ENCODE measurements at regions not wholly inside any gene's neighbourhood (a gene's known extent, or its start where the extent isn't known, plus 50 kb on each side); places are given as distances from the start of the nearest gene placed in this dataset.

DNA sequence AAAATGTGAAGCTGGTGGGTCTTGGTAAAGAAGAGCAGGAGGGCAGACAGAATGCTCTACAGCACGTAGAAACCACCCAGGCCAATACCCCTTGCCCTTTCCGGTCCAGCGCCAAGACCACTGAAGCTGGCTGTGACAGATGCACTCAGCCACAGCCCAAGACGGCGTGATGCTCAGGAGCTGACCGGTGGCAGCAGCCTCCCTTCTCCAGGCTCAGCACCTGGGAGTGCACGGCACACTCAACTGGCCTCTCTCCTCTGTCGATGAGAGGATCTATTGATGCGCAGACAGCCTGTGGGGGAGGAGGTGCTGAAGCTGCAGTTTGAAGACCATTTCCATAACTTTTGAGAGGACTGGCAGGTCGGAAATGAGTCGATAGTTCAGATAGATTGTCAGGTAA lies 141.0 kb upstream of the MYT1L start:
- TF ChIP-seq HNF4G (IDR thresholded peaks at IDR 0.05): no peak
- TF ChIP-seq SP1 (IDR thresholded peaks at IDR 0.05): no peak
- TF ChIP-seq HNF4A (conservative IDR thresholded peaks at IDR 0.05): no peak
- no peak for TF ChIP-seq FOXA1 (IDR thresholded peaks at IDR 0.05)
- TF ChIP-seq, protein P1, sequence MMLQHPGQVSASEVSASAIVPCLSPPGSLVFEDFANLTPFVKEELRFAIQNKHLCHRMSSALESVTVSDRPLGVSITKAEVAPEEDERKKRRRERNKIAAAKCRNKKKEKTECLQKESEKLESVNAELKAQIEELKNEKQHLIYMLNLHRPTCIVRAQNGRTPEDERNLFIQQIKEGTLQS (IDR thresholded peaks at IDR 0.05): no peak
- TF ChIP-seq, protein P2, sequence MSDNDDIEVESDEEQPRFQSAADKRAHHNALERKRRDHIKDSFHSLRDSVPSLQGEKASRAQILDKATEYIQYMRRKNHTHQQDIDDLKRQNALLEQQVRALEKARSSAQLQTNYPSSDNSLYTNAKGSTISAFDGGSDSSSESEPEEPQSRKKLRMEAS (IDR thresholded peaks at IDR 0.05): no peak
- TF ChIP-seq, protein P3, sequence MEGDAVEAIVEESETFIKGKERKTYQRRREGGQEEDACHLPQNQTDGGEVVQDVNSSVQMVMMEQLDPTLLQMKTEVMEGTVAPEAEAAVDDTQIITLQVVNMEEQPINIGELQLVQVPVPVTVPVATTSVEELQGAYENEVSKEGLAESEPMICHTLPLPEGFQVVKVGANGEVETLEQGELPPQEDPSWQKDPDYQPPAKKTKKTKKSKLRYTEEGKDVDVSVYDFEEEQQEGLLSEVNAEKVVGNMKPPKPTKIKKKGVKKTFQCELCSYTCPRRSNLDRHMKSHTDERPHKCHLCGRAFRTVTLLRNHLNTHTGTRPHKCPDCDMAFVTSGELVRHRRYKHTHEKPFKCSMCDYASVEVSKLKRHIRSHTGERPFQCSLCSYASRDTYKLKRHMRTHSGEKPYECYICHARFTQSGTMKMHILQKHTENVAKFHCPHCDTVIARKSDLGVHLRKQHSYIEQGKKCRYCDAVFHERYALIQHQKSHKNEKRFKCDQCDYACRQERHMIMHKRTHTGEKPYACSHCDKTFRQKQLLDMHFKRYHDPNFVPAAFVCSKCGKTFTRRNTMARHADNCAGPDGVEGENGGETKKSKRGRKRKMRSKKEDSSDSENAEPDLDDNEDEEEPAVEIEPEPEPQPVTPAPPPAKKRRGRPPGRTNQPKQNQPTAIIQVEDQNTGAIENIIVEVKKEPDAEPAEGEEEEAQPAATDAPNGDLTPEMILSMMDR (IDR thresholded peaks at IDR 0.05; ENCODE audit: low read depth, low read length, missing input control): no peak
- TF ChIP-seq GABPA (IDR thresholded peaks at IDR 0.05 in 1 of 2, conservative IDR thresholded peaks at IDR 0.05 in 1 of 2): no peak
- no peak for TF ChIP-seq NR2F2 (IDR thresholded peaks at IDR 0.05)
- TF ChIP-seq RAD21 (IDR thresholded peaks at IDR 0.05): no peak
- DNase-seq (ENCODE audit: low spot score): no peak
- Histone ChIP-seq H3K27me3 (ENCODE audit: control insufficient read depth in 4 of 4, insufficient read depth in 4 of 4, low read length in 3 of 4) (peaks cover 0 to 6% (median 2%) of the 10 kb centered on the region in 4 donors), H3K27ac (ENCODE audit: low read depth in 1 of 2, low read length in 2 of 2) (no peak overlapping the region), H3K4me1 (ENCODE audit: control insufficient read depth in 4 of 4, insufficient read depth in 4 of 4, low read length in 3 of 4) (peaks cover 0 to 1% (median 0%) of the 10 kb centered on the region in 4 donors), H3K9ac (ENCODE audit: low read depth in 1 of 2, low read length in 2 of 2) (no peak overlapping the region), H3K9me3 (ENCODE audit: control insufficient read depth in 4 of 4, low read length in 3 of 4) (peaks cover 0 to 3% (median 0%) of the 10 kb centered on the region in 4 donors), H3K36me3 (ENCODE audit: control insufficient read depth in 4 of 4, insufficient read depth in 3 of 4, low read depth in 1 of 4, low read length in 3 of 4) (no peaks in the 10 kb centered on the region), H3K4me3 (ENCODE audit: low read depth in 1 of 3, low read length in 3 of 3) (no peak overlapping the region)
- 80% methylated on average over 11 of the region's 11 CpGs for WGBS

DNA sequence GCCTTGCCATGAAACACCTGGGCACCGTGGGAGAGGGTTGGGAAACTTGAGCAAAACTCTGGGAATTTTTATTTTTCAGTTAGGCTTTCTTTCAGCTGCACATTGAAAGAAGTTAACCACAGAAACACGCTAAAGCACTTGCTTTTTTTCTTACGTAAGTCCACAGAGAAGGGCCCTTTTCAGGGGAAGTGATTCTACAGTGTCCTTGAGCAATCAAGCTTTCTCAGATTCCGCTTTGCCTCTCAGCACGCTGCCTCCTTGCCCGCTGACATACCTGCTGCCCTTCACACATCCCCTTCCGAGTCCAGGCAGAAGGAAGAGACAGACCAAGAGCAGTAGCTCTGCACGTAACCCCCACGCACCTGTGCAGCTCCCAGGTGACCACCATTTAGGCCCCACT lies 135.5 kb upstream of the MYT1L start:
- H3K9me3 ChIP-seq (ENCODE audit: control insufficient read depth in 4 of 4, low read length in 3 of 4): peaks cover 0 to 3% (median 0%) of the 10 kb centered on the region in 4 donors
- TF ChIP-seq FOXA2 (IDR thresholded peaks at IDR 0.05) (no peak), TAF1 (conservative IDR thresholded peaks at IDR 0.05) (no peak), RXRA (IDR thresholded peaks at IDR 0.05) (no peak), NR2F2 (IDR thresholded peaks at IDR 0.05) (no peak), HNF4A (conservative IDR thresholded peaks at IDR 0.05) (no peak), HNF4G (IDR thresholded peaks at IDR 0.05) (no peak), JUND (IDR thresholded peaks at IDR 0.05) (no peak), GABPA (IDR thresholded peaks at IDR 0.05 in 1 of 2, conservative IDR thresholded peaks at IDR 0.05 in 1 of 2) (no peak), SP1 (IDR thresholded peaks at IDR 0.05) (no peak), EGR1 (IDR thresholded peaks at IDR 0.05; ENCODE audit: low read depth in 2 of 2) (no peak), YY1 (IDR thresholded peaks at IDR 0.05) (no peak), FOXA1 (IDR thresholded peaks at IDR 0.05) (no peak), RAD21 (IDR thresholded peaks at IDR 0.05) (no peak)
- TF ChIP-seq, protein P4, sequence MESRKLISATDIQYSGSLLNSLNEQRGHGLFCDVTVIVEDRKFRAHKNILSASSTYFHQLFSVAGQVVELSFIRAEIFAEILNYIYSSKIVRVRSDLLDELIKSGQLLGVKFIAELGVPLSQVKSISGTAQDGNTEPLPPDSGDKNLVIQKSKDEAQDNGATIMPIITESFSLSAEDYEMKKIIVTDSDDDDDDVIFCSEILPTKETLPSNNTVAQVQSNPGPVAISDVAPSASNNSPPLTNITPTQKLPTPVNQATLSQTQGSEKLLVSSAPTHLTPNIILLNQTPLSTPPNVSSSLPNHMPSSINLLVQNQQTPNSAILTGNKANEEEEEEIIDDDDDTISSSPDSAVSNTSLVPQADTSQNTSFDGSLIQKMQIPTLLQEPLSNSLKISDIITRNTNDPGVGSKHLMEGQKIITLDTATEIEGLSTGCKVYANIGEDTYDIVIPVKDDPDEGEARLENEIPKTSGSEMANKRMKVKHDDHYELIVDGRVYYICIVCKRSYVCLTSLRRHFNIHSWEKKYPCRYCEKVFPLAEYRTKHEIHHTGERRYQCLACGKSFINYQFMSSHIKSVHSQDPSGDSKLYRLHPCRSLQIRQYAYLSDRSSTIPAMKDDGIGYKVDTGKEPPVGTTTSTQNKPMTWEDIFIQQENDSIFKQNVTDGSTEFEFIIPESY (IDR thresholded peaks at IDR 0.05): no peak
- TF ChIP-seq, protein P5, sequence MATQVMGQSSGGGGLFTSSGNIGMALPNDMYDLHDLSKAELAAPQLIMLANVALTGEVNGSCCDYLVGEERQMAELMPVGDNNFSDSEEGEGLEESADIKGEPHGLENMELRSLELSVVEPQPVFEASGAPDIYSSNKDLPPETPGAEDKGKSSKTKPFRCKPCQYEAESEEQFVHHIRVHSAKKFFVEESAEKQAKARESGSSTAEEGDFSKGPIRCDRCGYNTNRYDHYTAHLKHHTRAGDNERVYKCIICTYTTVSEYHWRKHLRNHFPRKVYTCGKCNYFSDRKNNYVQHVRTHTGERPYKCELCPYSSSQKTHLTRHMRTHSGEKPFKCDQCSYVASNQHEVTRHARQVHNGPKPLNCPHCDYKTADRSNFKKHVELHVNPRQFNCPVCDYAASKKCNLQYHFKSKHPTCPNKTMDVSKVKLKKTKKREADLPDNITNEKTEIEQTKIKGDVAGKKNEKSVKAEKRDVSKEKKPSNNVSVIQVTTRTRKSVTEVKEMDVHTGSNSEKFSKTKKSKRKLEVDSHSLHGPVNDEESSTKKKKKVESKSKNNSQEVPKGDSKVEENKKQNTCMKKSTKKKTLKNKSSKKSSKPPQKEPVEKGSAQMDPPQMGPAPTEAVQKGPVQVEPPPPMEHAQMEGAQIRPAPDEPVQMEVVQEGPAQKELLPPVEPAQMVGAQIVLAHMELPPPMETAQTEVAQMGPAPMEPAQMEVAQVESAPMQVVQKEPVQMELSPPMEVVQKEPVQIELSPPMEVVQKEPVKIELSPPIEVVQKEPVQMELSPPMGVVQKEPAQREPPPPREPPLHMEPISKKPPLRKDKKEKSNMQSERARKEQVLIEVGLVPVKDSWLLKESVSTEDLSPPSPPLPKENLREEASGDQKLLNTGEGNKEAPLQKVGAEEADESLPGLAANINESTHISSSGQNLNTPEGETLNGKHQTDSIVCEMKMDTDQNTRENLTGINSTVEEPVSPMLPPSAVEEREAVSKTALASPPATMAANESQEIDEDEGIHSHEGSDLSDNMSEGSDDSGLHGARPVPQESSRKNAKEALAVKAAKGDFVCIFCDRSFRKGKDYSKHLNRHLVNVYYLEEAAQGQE (IDR thresholded peaks at IDR 0.05): no peak
- TF ChIP-seq, protein P2 (IDR thresholded peaks at IDR 0.05): no peak
- TF ChIP-seq, protein P1 (IDR thresholded peaks at IDR 0.05): no peak
- TF ChIP-seq, protein P3 (IDR thresholded peaks at IDR 0.05; ENCODE audit: low read depth, low read length, missing input control): no peak
- WGBS: 70% methylated on average over 9 of the region's 9 CpGs
- H3K4me3 ChIP-seq (ENCODE audit: low read depth in 1 of 3, low read length in 3 of 3): no peak overlapping the region
- no peak overlapping the region for H3K9ac ChIP-seq (ENCODE audit: low read depth in 1 of 2, low read length in 2 of 2)
- DNase-seq (ENCODE audit: low spot score): no peak
- H3K36me3 ChIP-seq (ENCODE audit: control insufficient read depth in 4 of 4, insufficient read depth in 3 of 4, low read depth in 1 of 4, low read length in 3 of 4): no peaks in the 10 kb centered on the region
- peaks cover 0 to 4% (median 2%) of the 10 kb centered on the region in 4 donors for H3K27me3 ChIP-seq (ENCODE audit: control insufficient read depth in 4 of 4, insufficient read depth in 4 of 4, low read length in 3 of 4)
- no peak overlapping the region for H3K27ac ChIP-seq (ENCODE audit: low read depth in 1 of 2, low read length in 2 of 2)
- no peaks in the 10 kb centered on the region for H3K4me1 ChIP-seq (ENCODE audit: control insufficient read depth in 4 of 4, insufficient read depth in 4 of 4, low read length in 3 of 4)

All from liver (tissue), 8 donors.